ENCODE measurements at regions not wholly inside any gene's neighbourhood (a gene's known extent, or its start where the extent isn't known, plus 50 kb on each side); places are given as distances from the start of the nearest gene placed in this dataset.

- WGBS (ENCODE audit: low lambda C conversion rate), result 9% methylated on average over 2 of the region's 3 CpGs
- Histone ChIP-seq H3K9me3 (ENCODE audit: low read length) (peaks cover 12% of the 10 kb centered on the region), H3K36me3 (replicated peaks in 1 of 2; ENCODE audit: control insufficient read depth in 1 of 2, insufficient read depth in 2 of 2, low read length in 2 of 2) (no peaks in the 10 kb centered on the region), H3K79me2 (ENCODE audit: insufficient read depth, low read length) (no peaks in the 10 kb centered on the region), H3K4me2 (ENCODE audit: low read depth, low read length) (no peak overlapping the region), H3K9ac (ENCODE audit: insufficient read depth, low read depth, low read length) (no peak overlapping the region), H4K20me1 (ENCODE audit: insufficient read depth, low read length) (no peaks in the 10 kb centered on the region), H3K27me3 (ENCODE audit: control insufficient read depth in 1 of 2, insufficient read depth in 2 of 2, low read length in 2 of 2) (no peaks in the 10 kb centered on the region), H3K4me1 (ENCODE audit: insufficient read depth, low read length) (no peaks in the 10 kb centered on the region), H3K4me3 (replicated peaks in 1 of 3; ENCODE audit: insufficient read depth in 1 of 3, low read depth in 2 of 3, low read length in 3 of 3) (no peak overlapping the region), H2AFZ (ENCODE audit: low read length) (no peak overlapping the region), H3K27ac (ENCODE audit: extremely low read length, insufficient read depth, low read length) (no peak overlapping the region)
- FAIRE-seq (no peak), ATAC-seq (no peak), DNase-seq (ENCODE audit: low spot score) (no peak)
- no TSS peak for BruUV-seq (replicated peaks)
- ChIA-PET POLR2A (no interaction called here), CTCF (ENCODE audit: low intra/inter-chr PET ratio, low total read pairs) (no interaction called here)
- in situ Hi-C loops (cut with HindIII; ENCODE audit: extremely low pct_ligation_motif_present, low pct_unique_long_range_greater_than_20kb) (no loop called here), intact Hi-C loops (cut with micrococcal nuclease; ENCODE audit: unreplicated experiment) (no loop called here)
- TF ChIP-seq MAFK (conservative IDR thresholded peaks at IDR 0.05 in 1 of 2, IDR thresholded peaks at IDR 0.05 in 1 of 2; ENCODE audit: low read length in 2 of 2), result no peak
These were observed 154.2 kb upstream of the NEIL3 start for GRCh38 chr4:177155454-177155853.

GRCh38 chr4:177159600-177159999 is 150.1 kb upstream of the NEIL3 start:
- no peak for FAIRE-seq
- no peak for TF ChIP-seq TBP (CRISPR knock-in tag; IDR thresholded peaks at IDR 0.05)
- no peak for TF ChIP-seq BRF2 (CRISPR knock-in tag; IDR thresholded peaks at IDR 0.05)
- TF ChIP-seq ZNF224 (CRISPR knock-in tag; IDR thresholded peaks at IDR 0.05), result no peak
- TF ChIP-seq ZSCAN29 (CRISPR knock-in tag; conservative IDR thresholded peaks at IDR 0.05), result no peak
- TF ChIP-seq ZNF362 (CRISPR knock-in tag; IDR thresholded peaks at IDR 0.05; ENCODE audit: borderline replicate concordance), result no peak
- TF ChIP-seq ATF3 (CRISPR knock-in tag; IDR thresholded peaks at IDR 0.05), result no peak
- no peak for TF ChIP-seq GRHL1 (CRISPR knock-in tag; conservative IDR thresholded peaks at IDR 0.05)
- TF ChIP-seq TERF1 (CRISPR knock-in tag; IDR thresholded peaks at IDR 0.05), result no peak
- no peak for TF ChIP-seq NFYC (CRISPR knock-in tag; IDR thresholded peaks at IDR 0.05)
- TF ChIP-seq POGK (CRISPR knock-in tag; conservative IDR thresholded peaks at IDR 0.05), result no peak

More at GRCh38 chr4:177159600-177159999, 150.1 kb upstream of the NEIL3 start:
- Histone ChIP-seq H3K4me3 (replicated peaks in 1 of 3; ENCODE audit: insufficient read depth in 1 of 3, low read depth in 2 of 3, low read length in 3 of 3) (no peak overlapping the region), H3K9me3 (ENCODE audit: low read length) (peaks cover 6% of the 10 kb centered on the region; the same call in 1 of the 2 replicates), H3K4me1 (ENCODE audit: insufficient read depth, low read length) (no peaks in the 10 kb centered on the region), H3K27me3 (ENCODE audit: control insufficient read depth in 1 of 2, insufficient read depth in 2 of 2, low read length in 2 of 2) (no peaks in the 10 kb centered on the region), H3K79me2 (ENCODE audit: insufficient read depth, low read length) (no peaks in the 10 kb centered on the region), H3K36me3 (replicated peaks in 1 of 2; ENCODE audit: control insufficient read depth in 1 of 2, insufficient read depth in 2 of 2, low read length in 2 of 2) (no peaks in the 10 kb centered on the region), H2AFZ (ENCODE audit: low read length) (no peak overlapping the region), H3K4me2 (ENCODE audit: low read depth, low read length) (no peak overlapping the region), H4K20me1 (ENCODE audit: insufficient read depth, low read length) (no peaks in the 10 kb centered on the region), H3K9ac (ENCODE audit: insufficient read depth, low read depth, low read length) (no peak overlapping the region), H3K27ac (ENCODE audit: extremely low read length, insufficient read depth, low read length) (no peak overlapping the region)
- ATAC-seq (no peak), DNase-seq (ENCODE audit: low spot score) (no peak)
- no TSS peak for BruUV-seq (replicated peaks)
- ChIA-PET POLR2A (no interaction called here), CTCF (ENCODE audit: low intra/inter-chr PET ratio, low total read pairs) (no interaction called here)
- intact Hi-C loops (cut with micrococcal nuclease; ENCODE audit: unreplicated experiment), result no loop called here
- WGBS (ENCODE audit: low lambda C conversion rate), result 0% methylated on average over 1 of the region's 6 CpGs
- in situ Hi-C loops (cut with HindIII; ENCODE audit: extremely low pct_ligation_motif_present, low pct_unique_long_range_greater_than_20kb), result no loop called here
